Uterus (tissue), 3 donors: ENCODE measurements at regions not wholly inside any gene's neighbourhood (a gene's known extent, or its start where the extent isn't known, plus 50 kb on each side); places are given as distances from the start of the nearest gene placed in this dataset.

Source experiments
- DNase-seq, 2 donors: peaks; one replicate each; pipeline ENCODE4 v3.0.0-alpha.2; 2019 to 2020
- H3K27ac ChIP-seq, 2 donors: fragments of 200-600 bp; sonication (generic); 1 replicate in 1 of 2; 2 replicates in 1 of 2; pipeline ENCODE4 v1.5.1; 2016 to 2018
- H3K27me3 ChIP-seq, 2 donors: fragments of 200-600 bp; sonication (generic); one replicate each; pipeline ENCODE4 v1.5.1; 2018 to 2019; ENCODE audit warnings: control low read depth in 1 of 2
- H3K36me3 ChIP-seq, 2 donors: fragments of 200-600 bp; sonication (generic); one replicate each; pipeline ENCODE4 v1.5.1; 2019; ENCODE audit warnings: control low read depth in 1 of 2
- H3K4me1 ChIP-seq, 2 donors: fragments of 200-600 bp; sonication (generic); one replicate each; pipeline ENCODE4 v1.5.1; 2018 to 2019; ENCODE audit warnings: control low read depth in 1 of 2
- H3K4me3 ChIP-seq, 2 donors: fragments of 200-600 bp; sonication (generic); 1 replicate in 1 of 2; 2 replicates in 1 of 2; pipeline ENCODE4 v1.5.1; 2018 to 2019; ENCODE audit warnings: mild to moderate bottlenecking in 1 of 2
- H3K9me3 ChIP-seq, 2 donors: fragments of 200-600 bp; sonication (generic); one replicate each; pipeline ENCODE4 v1.5.1; 2019; ENCODE audit warnings: control low read depth in 1 of 2
- CTCF ChIP-seq, 4 experiments: fragments of 200-600 bp in 2 of 4; fragments of 450-650 bp in 2 of 4; sonication (generic) in 2 of 4; IDR thresholded peaks; one replicate each; pipeline ENCODE4 v1.5.1; 2016 to 2019; ENCODE audit warnings: antibody characterized with exemption in 4 of 4, mild to moderate bottlenecking in 2 of 4, moderate library complexity in 1 of 4
- POLR2A ChIP-seq, 2 donors: fragments of 450-650 bp; IDR thresholded peaks; one replicate each; pipeline ENCODE4 v1.6.1; 2016; ENCODE audit warnings: antibody characterized with exemption in 2 of 2, mild to moderate bottlenecking in 1 of 2, moderate library complexity in 1 of 2
- intact Hi-C: fragments of 100-400 bp; cut with DNase I; formaldehyde crosslinking; loops from one replicate; pipeline ENCODE4 v1.15.1; 2023; ENCODE audit warnings: low total_unique reads
- donor health status: DM: yes; HTN: yes; CAD: no.

- Histone ChIP-seq H3K4me3 (no peak overlapping the region), H3K9me3 (no peaks in the 10 kb centered on the region), H3K27me3 (no peaks in the 10 kb centered on the region), H3K27ac (no peak overlapping the region), H3K36me3 (no peaks in the 10 kb centered on the region), H3K4me1 (no peaks in the 10 kb centered on the region)
- intact Hi-C loops: no loop called here
- TF ChIP-seq POLR2A (IDR thresholded peaks at IDR 0.05) (no peak), CTCF (IDR thresholded peaks at IDR 0.05) (peak; percentile 26 to 40 (median 36))
- DNase-seq: peak in 1 of 2 donors; percentile 16
Observed at GRCh38 chr5:152505442-152506042, 100.5 kb upstream of the NMUR2 start.

DNA sequence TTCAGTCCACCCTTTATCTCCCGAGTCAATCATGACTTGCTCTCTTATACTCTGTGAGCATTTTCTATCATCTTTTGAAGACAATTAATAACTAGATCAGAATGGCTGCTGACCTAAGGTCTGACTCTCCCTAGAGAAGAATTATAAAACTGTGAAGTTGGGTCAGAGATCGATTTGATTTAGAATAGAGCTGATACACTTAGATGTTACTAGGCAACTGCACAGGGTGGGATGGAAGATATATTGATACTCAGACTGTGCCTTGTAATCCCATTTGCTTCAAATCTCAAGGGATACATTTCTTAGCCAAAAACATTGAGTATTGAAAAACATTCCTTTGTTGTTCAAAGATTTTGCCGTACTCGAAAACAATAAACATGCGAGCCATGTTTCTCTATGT lies 106.0 kb upstream of the NMUR2 start:
- no peak overlapping the region for H3K27ac ChIP-seq
- H3K9me3 ChIP-seq: no peaks in the 10 kb centered on the region
- no peaks in the 10 kb centered on the region for H3K27me3 ChIP-seq
- H3K4me3 ChIP-seq: no peak overlapping the region
- TF ChIP-seq CTCF (IDR thresholded peaks at IDR 0.05) (no peak), POLR2A (IDR thresholded peaks at IDR 0.05) (no peak)
- no peaks in the 10 kb centered on the region for H3K36me3 ChIP-seq
- no peaks in the 10 kb centered on the region for H3K4me1 ChIP-seq
- intact Hi-C loops: no loop called here
- DNase-seq: no peak

DNA sequence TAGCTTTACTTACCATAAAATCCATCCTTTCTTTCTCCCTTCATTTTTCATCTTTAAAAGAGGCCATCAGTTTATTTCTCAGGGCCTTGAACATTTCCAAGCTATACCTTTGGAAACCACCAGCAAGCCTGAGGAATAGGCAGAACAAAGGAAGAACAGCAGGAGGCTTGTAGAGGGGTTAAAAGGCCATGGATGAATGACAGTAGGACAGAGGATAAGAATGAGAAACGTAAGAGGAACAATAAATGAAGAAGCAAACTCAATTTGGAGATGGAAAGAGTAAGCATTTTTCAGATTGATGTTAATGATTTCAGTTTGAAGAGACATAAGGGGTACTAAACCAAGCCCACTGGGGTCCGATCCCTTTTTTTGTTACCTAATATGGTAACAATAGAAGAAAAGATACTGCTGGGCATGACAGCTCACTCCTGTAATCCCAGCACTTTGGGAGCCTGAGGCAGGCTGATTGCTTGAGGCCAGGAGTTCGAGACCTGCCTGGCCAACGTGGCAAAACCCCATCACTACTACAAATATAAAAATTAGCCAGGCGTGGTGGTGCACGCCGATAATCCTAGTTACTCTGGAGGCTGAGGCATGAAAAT lies 106.6 kb upstream of the NMUR2 start:
- Histone ChIP-seq H3K4me3 (no peak overlapping the region), H3K4me1 (no peaks in the 10 kb centered on the region), H3K27ac (no peak overlapping the region), H3K27me3 (no peaks in the 10 kb centered on the region), H3K36me3 (no peaks in the 10 kb centered on the region), H3K9me3 (no peaks in the 10 kb centered on the region)
- no peak for TF ChIP-seq CTCF (IDR thresholded peaks at IDR 0.05)
- no peak for TF ChIP-seq POLR2A (IDR thresholded peaks at IDR 0.05)
- intact Hi-C loops: no loop called here
- no peak for DNase-seq

- no peaks in the 10 kb centered on the region for H3K4me1 ChIP-seq
- TF ChIP-seq CTCF (IDR thresholded peaks at IDR 0.05) (peak in 1 of 4 experiments; percentile 7), POLR2A (IDR thresholded peaks at IDR 0.05) (no peak)
- no peak overlapping the region for H3K4me3 ChIP-seq
- no peaks in the 10 kb centered on the region for H3K36me3 ChIP-seq
- DNase-seq: no peak
- no peak overlapping the region for H3K27ac ChIP-seq
- no peaks in the 10 kb centered on the region for H3K27me3 ChIP-seq
- intact Hi-C loops: no loop called here
- H3K9me3 ChIP-seq: no peaks in the 10 kb centered on the region
Observed at GRCh38 chr5:152514827-152515397, 109.8 kb upstream of the NMUR2 start.

DNA sequence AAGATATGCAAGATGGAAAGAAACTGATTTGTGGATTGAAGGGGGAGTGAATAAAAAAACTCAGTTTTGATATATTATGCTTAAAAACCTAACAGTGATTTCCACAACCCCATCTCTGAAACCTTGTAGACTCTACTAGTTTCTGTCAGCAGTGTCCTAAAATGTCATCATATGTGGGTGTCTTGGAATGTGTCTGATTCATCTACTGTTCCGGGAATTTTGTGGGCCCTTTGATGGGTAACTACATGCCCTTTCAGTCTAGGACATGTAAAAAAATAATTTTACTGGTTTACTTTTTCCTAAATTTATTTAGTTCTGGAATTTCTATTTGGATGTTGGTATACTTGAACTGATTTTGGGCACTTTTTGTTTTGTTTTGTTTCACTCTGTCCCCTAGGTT lies 118.9 kb upstream of the NMUR2 start:
- TF ChIP-seq POLR2A (IDR thresholded peaks at IDR 0.05) (no peak), CTCF (IDR thresholded peaks at IDR 0.05) (no peak)
- H3K27ac ChIP-seq: no peak overlapping the region
- no peaks in the 10 kb centered on the region for H3K9me3 ChIP-seq
- no peak overlapping the region for H3K4me3 ChIP-seq
- intact Hi-C loops: no loop called here
- no peaks in the 10 kb centered on the region for H3K36me3 ChIP-seq
- DNase-seq: no peak
- no peaks in the 10 kb centered on the region for H3K4me1 ChIP-seq
- H3K27me3 ChIP-seq: no peaks in the 10 kb centered on the region
